Body of pancreas (tissue), 4 donors: ENCODE measurements at regions not wholly inside any gene's neighbourhood (a gene's known extent, or its start where the extent isn't known, plus 50 kb on each side); places are given as distances from the start of the nearest gene placed in this dataset.

Experiments used
- ATAC-seq: fragments of 150-250 bp; one replicate; pipeline ENCODE4 v1.9.1; 2016
- DNase-seq, 4 donors: peaks; one replicate each; pipeline ENCODE4 v3.0.0-alpha.2; 2019
- H3K27ac ChIP-seq, 4 donors: fragments of 200-600 bp; sonication (generic); 1 replicate in 3 of 4; 2 replicates in 1 of 4; pipeline versions ENCODE4 v1.5.1 to v1.6.1; 2016 to 2019; ENCODE audit warnings: mild to moderate bottlenecking in 1 of 4, mixed read lengths in 1 of 4, moderate library complexity in 1 of 4
- H3K27me3 ChIP-seq, 2 donors: fragments of 200-600 bp; sonication (generic); one replicate each; pipeline ENCODE4 v1.6.0; 2016; ENCODE audit warnings: mild to moderate bottlenecking in 1 of 2
- H3K36me3 ChIP-seq, 2 donors: fragments of 200-600 bp; sonication (generic); replicated peaks in 1 of 2; 2 replicates each; pipeline ENCODE4 v1.5.1; 2016; ENCODE audit warnings: low read depth in 2 of 2; ENCODE audit not compliant: insufficient read depth in 1 of 2
- H3K4me1 ChIP-seq: fragments of 200-600 bp; sonication (generic); one replicate; pipeline ENCODE4 v1.6.0; 2016
- H3K4me3 ChIP-seq, 2 donors: fragments of 200-600 bp; sonication (generic); 1 replicate in 1 of 2; 2 replicates in 1 of 2; pipeline ENCODE4 v1.5.1; 2016 to 2019
- H3K9me3 ChIP-seq, 3 donors: fragments of 200-600 bp; sonication (generic); 1 replicate in 2 of 3; 2 replicates in 1 of 3; pipeline ENCODE4 v1.5.1; 2016
- CTCF ChIP-seq, 7 experiments: fragments of 450-650 bp in 4 of 7; fragments of 200-600 bp in 3 of 7; sonication (generic) in 3 of 7; IDR thresholded peaks; one replicate each; pipeline ENCODE4 v1.5.1; 2016 to 2019; ENCODE audit warnings: antibody characterized with exemption in 7 of 7
- POLR2A ChIP-seq, 3 donors: fragments of 450-650 bp; IDR thresholded peaks; one replicate each; pipeline ENCODE4 v1.6.1; 2016; ENCODE audit warnings: antibody characterized with exemption in 3 of 3, mild to moderate bottlenecking in 2 of 3
- WGBS, 2 donors: methylation state at CpG; one replicate each; pipeline ENCODE4 v1.1.5; 2017; 5-methylcytosine and 5-hydroxymethylcytosine counted together
- intact Hi-C: fragments of 100-400 bp; cut with DNase I; formaldehyde crosslinking; loops from one replicate; pipeline ENCODE4 v1.15.1; 2023

GRCh38 chr3:167882057-167882667, 146.6 kb downstream of the SERPINI1 start:
- WGBS, 2 donors = 0% methylated on average over 1 of the region's 1 CpG

GRCh38 chr3:167880183-167880582, 144.7 kb downstream of the SERPINI1 start:
- Histone ChIP-seq H3K27ac (no peak overlapping the region), H3K4me3 (no peak overlapping the region), H3K27me3 (no peaks in the 10 kb centered on the region), H3K9me3 (no peaks in the 10 kb centered on the region), H3K36me3 (no peaks in the 10 kb centered on the region), H3K4me1 (no peaks in the 10 kb centered on the region)
- intact Hi-C loops = no loop called here
- TF ChIP-seq CTCF (IDR thresholded peaks at IDR 0.05) (no peak), POLR2A (IDR thresholded peaks at IDR 0.05) (no peak)
- ATAC-seq = no peak
- no peak for DNase-seq

More at GRCh38 chr3:167882057-167882667, 146.6 kb downstream of the SERPINI1 start:
- H3K4me1 ChIP-seq = peaks cover 8% of the 10 kb centered on the region
- TF ChIP-seq POLR2A (IDR thresholded peaks at IDR 0.05) = no peak
- TF ChIP-seq CTCF (IDR thresholded peaks at IDR 0.05) = peak; percentile 27 to 69 (median 64)
- ATAC-seq (peak; percentile 60), DNase-seq (no peak)
- no peaks in the 10 kb centered on the region for H3K36me3 ChIP-seq
- intact Hi-C loops = no loop called here
- H3K27me3 ChIP-seq = no peaks in the 10 kb centered on the region
- H3K4me3 ChIP-seq = no peak overlapping the region
- H3K9me3 ChIP-seq = no peaks in the 10 kb centered on the region
- H3K27ac ChIP-seq = no peak overlapping the region

- ATAC-seq (peak; percentile 33), DNase-seq (no peak)
- Histone ChIP-seq H3K27ac (no peak overlapping the region), H3K9me3 (no peaks in the 10 kb centered on the region), H3K27me3 (no peaks in the 10 kb centered on the region), H3K4me1 (no peaks in the 10 kb centered on the region), H3K36me3 (no peaks in the 10 kb centered on the region), H3K4me3 (no peak overlapping the region)
- intact Hi-C loops = no loop called here
- TF ChIP-seq POLR2A (IDR thresholded peaks at IDR 0.05) (no peak), CTCF (IDR thresholded peaks at IDR 0.05) (no peak)
- 41 to 61% methylated on average over 3 of the region's 3 CpGs for WGBS, 2 donors
These were observed 141.2 kb downstream of the SERPINI1 start for GRCh38 chr3:167876620-167877281.
